Ishikawa (cell line): ENCODE measurements at regions not wholly inside any gene's neighbourhood (a gene's known extent, or its start where the extent isn't known, plus 50 kb on each side); places are given as distances from the start of the nearest gene placed in this dataset.

Source experiments
- CEBPB ChIP-seq: IDR thresholded peaks from 2 replicates; pipeline ENCODE4 v1.6.1; 2012
- EGR1 ChIP-seq: IDR thresholded peaks from 2 replicates; pipeline ENCODE4 v1.6.1; 2012
- EP300 ChIP-seq: IDR thresholded peaks from 2 replicates; pipeline ENCODE4 v1.6.1; 2012; ENCODE audit warnings: borderline replicate concordance
- NFIC ChIP-seq: IDR thresholded peaks from 2 replicates; pipeline ENCODE4 v1.6.1; 2012
- RAD21 ChIP-seq: IDR thresholded peaks from 2 replicates; pipeline ENCODE4 v1.6.1; 2012; ENCODE audit warnings: low read depth
- TCF12 ChIP-seq: IDR thresholded peaks from 2 replicates; pipeline ENCODE4 v1.6.1; 2012; ENCODE audit warnings: low read depth
- ZBTB7A ChIP-seq: IDR thresholded peaks from 2 replicates; pipeline ENCODE4 v1.6.1; 2012; ENCODE audit warnings: low read depth
- TF ChIP-seq, protein P1 (sequence below): IDR thresholded peaks from 2 replicates; pipeline ENCODE4 v1.6.1; 2012
- TF ChIP-seq, protein P2 (sequence below): IDR thresholded peaks from 2 replicates; pipeline ENCODE4 v1.6.1; 2012; ENCODE audit warnings: low read depth, mild to moderate bottlenecking

DNA sequence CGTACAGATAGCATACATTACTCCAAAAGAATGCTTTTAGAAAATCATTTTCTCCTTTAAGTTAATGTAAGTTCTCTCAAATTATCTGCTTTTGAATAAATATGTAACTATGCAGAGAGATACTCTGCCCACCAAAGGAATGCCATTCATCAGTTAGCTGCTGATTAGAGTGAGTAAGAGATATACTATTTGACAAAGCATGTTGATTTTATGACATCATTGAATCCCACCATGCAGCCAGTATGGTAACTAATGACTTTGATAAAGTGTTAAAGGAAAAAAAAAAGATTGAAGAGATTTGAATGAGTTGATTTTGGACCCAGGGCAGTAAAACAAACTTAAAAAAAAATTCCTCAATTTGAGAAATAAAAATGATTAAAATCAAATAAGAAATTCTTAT lies 521.5 kb downstream of the SLITRK6 start:
- TF ChIP-seq TCF12 (no peak), ZBTB7A (no peak), NFIC (no peak), RAD21 (no peak), EGR1 (no peak), EP300 (no peak), CEBPB (no peak)
- TF ChIP-seq, protein P1, sequence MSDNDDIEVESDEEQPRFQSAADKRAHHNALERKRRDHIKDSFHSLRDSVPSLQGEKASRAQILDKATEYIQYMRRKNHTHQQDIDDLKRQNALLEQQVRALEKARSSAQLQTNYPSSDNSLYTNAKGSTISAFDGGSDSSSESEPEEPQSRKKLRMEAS, result no peak
- TF ChIP-seq, protein P2, sequence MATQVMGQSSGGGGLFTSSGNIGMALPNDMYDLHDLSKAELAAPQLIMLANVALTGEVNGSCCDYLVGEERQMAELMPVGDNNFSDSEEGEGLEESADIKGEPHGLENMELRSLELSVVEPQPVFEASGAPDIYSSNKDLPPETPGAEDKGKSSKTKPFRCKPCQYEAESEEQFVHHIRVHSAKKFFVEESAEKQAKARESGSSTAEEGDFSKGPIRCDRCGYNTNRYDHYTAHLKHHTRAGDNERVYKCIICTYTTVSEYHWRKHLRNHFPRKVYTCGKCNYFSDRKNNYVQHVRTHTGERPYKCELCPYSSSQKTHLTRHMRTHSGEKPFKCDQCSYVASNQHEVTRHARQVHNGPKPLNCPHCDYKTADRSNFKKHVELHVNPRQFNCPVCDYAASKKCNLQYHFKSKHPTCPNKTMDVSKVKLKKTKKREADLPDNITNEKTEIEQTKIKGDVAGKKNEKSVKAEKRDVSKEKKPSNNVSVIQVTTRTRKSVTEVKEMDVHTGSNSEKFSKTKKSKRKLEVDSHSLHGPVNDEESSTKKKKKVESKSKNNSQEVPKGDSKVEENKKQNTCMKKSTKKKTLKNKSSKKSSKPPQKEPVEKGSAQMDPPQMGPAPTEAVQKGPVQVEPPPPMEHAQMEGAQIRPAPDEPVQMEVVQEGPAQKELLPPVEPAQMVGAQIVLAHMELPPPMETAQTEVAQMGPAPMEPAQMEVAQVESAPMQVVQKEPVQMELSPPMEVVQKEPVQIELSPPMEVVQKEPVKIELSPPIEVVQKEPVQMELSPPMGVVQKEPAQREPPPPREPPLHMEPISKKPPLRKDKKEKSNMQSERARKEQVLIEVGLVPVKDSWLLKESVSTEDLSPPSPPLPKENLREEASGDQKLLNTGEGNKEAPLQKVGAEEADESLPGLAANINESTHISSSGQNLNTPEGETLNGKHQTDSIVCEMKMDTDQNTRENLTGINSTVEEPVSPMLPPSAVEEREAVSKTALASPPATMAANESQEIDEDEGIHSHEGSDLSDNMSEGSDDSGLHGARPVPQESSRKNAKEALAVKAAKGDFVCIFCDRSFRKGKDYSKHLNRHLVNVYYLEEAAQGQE, result no peak
